Keratinocyte (primary cell): ENCODE measurements at regions not wholly inside any gene's neighbourhood (a gene's known extent, or its start where the extent isn't known, plus 50 kb on each side); places are given as distances from the start of the nearest gene placed in this dataset.

Experiments used
- DNase-seq: peaks from one replicate; pipeline ENCODE4 v3.0.0-alpha.2; 2011; ENCODE audit warnings: low read depth, missing footprints, low spot score
- FAIRE-seq: peaks from 2 replicates; lab custom pipeline; 2011; peaks lifted over from hg19 to GRCh38; lab: Jason Lieb, UNC
- H2AFZ ChIP-seq: 2 replicates; pipeline ENCODE4 v1.6.0; 2012; ENCODE audit warnings: low read length, control low read depth, inconsistent platforms; ENCODE audit not compliant: control insufficient read depth
- H3K27ac ChIP-seq: 2 replicates; pipeline ENCODE4 v1.5.1; 2011; ENCODE audit warnings: low read length; ENCODE audit not compliant: control insufficient read depth, insufficient read depth
- H3K27me3 ChIP-seq: 3 replicates; pipeline ENCODE4 v1.6.0; 2011; ENCODE audit warnings: low read length; ENCODE audit not compliant: control insufficient read depth, insufficient read depth; ENCODE audit errors: extremely low read depth
- H3K36me3 ChIP-seq, 2 experiments: 2 replicates in 1 of 2; 3 replicates in 1 of 2; pipeline ENCODE4 v1.5.1; 2011; ENCODE audit warnings: low read length in 2 of 2, mild to moderate bottlenecking in 1 of 2; ENCODE audit not compliant: control insufficient read depth in 2 of 2, insufficient read depth in 2 of 2; ENCODE audit errors: extremely low read depth in 1 of 2
- H3K4me1 ChIP-seq: 3 replicates; pipeline ENCODE4 v1.5.1; 2011; ENCODE audit warnings: low read length; ENCODE audit not compliant: control insufficient read depth, insufficient read depth; ENCODE audit errors: extremely low read depth
- H3K4me2 ChIP-seq: 3 replicates; pipeline ENCODE4 v1.6.0; 2011; ENCODE audit warnings: low read depth, low read length; ENCODE audit not compliant: control insufficient read depth, insufficient read depth; ENCODE audit errors: extremely low read depth
- H3K4me3 ChIP-seq, 3 experiments: fragments of 200-600 bp in 1 of 3; sonication (generic) in 1 of 3; 2 replicates in 2 of 3; 3 replicates in 1 of 3; pipeline ENCODE4 v1.5.1; 2011 to 2016; ENCODE audit warnings: low read length in 3 of 3, mild to moderate bottlenecking in 3 of 3, control low read depth in 2 of 3, inconsistent platforms in 1 of 3, low read depth in 1 of 3, mixed read lengths in 1 of 3, mixed run types in 1 of 3, moderate library complexity in 1 of 3; ENCODE audit not compliant: control insufficient read depth in 2 of 3, insufficient read depth in 2 of 3; ENCODE audit errors: extremely low read depth in 1 of 3
- H3K79me2 ChIP-seq: 2 replicates; pipeline ENCODE4 v1.6.0; 2012; ENCODE audit warnings: low read length; ENCODE audit not compliant: control insufficient read depth, insufficient read depth
- H3K9ac ChIP-seq: 3 replicates; pipeline ENCODE4 v1.6.0; 2011; ENCODE audit warnings: low read length; ENCODE audit not compliant: control insufficient read depth, insufficient read depth; ENCODE audit errors: extremely low read depth
- H3K9me1 ChIP-seq: 3 replicates; pipeline ENCODE4 v1.6.0; 2011; ENCODE audit warnings: low read length; ENCODE audit not compliant: control insufficient read depth, insufficient read depth; ENCODE audit errors: extremely low read depth
- H3K9me3 ChIP-seq: 2 replicates; pipeline ENCODE4 v1.5.1; 2012; ENCODE audit warnings: low read depth, low read length; ENCODE audit not compliant: control insufficient read depth
- H4K20me1 ChIP-seq: 3 replicates; pipeline ENCODE4 v1.6.0; 2011; ENCODE audit warnings: low read length; ENCODE audit not compliant: control insufficient read depth, insufficient read depth; ENCODE audit errors: extremely low read depth
- EZH2 ChIP-seq: IDR thresholded peaks from one replicate; pipeline ENCODE4 v1.6.1; 2012; ENCODE audit warnings: inconsistent platforms, mild to moderate bottlenecking, low read length, moderate library complexity
- dilution Hi-C: fragments of 300-500 bp; cut with MboI; formaldehyde crosslinking; loops from one replicate; pipeline ENCODE4 v1.7.0; 2020; ENCODE audit warnings: low sequenced_read_pairs; ENCODE audit not compliant: extremely low pct_ligation_motif_present
- TF ChIP-seq, protein P1 (sequence below), 3 experiments: IDR thresholded peaks in 1 of 3; conservative IDR thresholded peaks in 1 of 3; optimal IDR thresholded peaks in 1 of 3; 2 replicates in 2 of 3; 3 replicates in 1 of 3; pipeline versions ENCODE3 to v1.5.1; 2011; ENCODE audit warnings: low read length in 3 of 3, mild to moderate bottlenecking in 3 of 3, moderate library complexity in 2 of 3, control low read depth in 1 of 3, inconsistent platforms in 1 of 3; ENCODE audit not compliant: insufficient read depth in 2 of 3; ENCODE audit errors: extremely low read depth in 1 of 3

DNA sequence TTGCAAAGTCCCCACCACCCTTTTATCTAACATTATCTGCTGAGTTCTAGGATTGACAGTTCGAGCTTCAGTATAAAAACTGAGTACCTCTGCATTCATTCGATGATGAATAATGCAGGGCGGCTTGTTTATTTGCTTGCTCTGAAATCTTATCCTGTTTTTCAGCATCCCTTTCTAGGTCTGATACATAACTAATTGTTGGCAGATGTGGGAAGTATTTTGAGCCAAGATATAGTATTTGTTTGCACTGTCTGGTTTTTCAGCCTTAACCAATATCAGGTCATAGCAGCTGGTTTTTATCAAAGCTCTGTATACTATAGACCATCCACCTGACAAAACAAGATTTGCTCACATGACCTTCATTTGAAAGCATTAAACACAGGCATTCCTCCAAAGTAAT lies 161.4 kb downstream of the TFEC start:
- no peak overlapping the region for H3K4me3 ChIP-seq
- H3K9me1 ChIP-seq, result no peaks in the 10 kb centered on the region
- H3K27me3 ChIP-seq, result peaks cover 2% of the 10 kb centered on the region
- no peak for DNase-seq
- no peaks in the 10 kb centered on the region for H3K79me2 ChIP-seq
- H3K27ac ChIP-seq, result no peak overlapping the region
- H3K4me1 ChIP-seq, result no peaks in the 10 kb centered on the region
- no peak overlapping the region for H2AFZ ChIP-seq
- no peaks in the 10 kb centered on the region for H3K36me3 ChIP-seq
- H3K9ac ChIP-seq, result no peak overlapping the region
- no peaks in the 10 kb centered on the region for H4K20me1 ChIP-seq
- H3K4me2 ChIP-seq, result no peak overlapping the region
- TF ChIP-seq, protein P1, sequence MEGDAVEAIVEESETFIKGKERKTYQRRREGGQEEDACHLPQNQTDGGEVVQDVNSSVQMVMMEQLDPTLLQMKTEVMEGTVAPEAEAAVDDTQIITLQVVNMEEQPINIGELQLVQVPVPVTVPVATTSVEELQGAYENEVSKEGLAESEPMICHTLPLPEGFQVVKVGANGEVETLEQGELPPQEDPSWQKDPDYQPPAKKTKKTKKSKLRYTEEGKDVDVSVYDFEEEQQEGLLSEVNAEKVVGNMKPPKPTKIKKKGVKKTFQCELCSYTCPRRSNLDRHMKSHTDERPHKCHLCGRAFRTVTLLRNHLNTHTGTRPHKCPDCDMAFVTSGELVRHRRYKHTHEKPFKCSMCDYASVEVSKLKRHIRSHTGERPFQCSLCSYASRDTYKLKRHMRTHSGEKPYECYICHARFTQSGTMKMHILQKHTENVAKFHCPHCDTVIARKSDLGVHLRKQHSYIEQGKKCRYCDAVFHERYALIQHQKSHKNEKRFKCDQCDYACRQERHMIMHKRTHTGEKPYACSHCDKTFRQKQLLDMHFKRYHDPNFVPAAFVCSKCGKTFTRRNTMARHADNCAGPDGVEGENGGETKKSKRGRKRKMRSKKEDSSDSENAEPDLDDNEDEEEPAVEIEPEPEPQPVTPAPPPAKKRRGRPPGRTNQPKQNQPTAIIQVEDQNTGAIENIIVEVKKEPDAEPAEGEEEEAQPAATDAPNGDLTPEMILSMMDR (optimal IDR thresholded peaks at IDR 0.05 in 1 of 3, IDR thresholded peaks at IDR 0.05 in 1 of 3, conservative IDR thresholded peaks at IDR 0.05 in 1 of 3; ENCODE audit: extremely low read depth in 1 of 3, insufficient read depth in 2 of 3, low read length in 3 of 3), result no peak
- no peak for TF ChIP-seq EZH2
- FAIRE-seq, result no peak
- dilution Hi-C loops, result no loop called here
- no peaks in the 10 kb centered on the region for H3K9me3 ChIP-seq

DNA sequence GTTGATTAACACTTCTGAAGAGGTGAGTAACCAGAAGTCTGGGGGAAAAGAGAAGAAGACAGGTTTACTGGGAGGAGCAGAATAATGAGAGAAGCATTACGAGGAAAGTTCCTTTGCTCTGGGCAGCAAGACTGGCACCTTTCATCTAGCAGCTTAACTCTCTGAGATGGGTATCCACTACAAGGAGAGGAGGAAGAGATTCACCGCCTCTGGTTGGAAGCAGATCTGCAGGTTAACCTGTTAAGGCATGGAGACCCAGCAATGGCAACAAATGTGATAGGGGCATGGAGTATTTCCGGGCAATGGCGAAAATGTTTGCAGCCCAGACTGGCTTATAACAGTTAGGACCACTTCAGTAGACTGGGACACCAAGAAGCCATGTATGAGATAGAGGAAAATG lies 162.2 kb downstream of the TFEC start:
- H3K79me2 ChIP-seq, result no peaks in the 10 kb centered on the region
- no peak overlapping the region for H3K27ac ChIP-seq
- DNase-seq (no peak), FAIRE-seq (no peak)
- no peaks in the 10 kb centered on the region for H3K36me3 ChIP-seq
- no peak for TF ChIP-seq EZH2
- TF ChIP-seq, protein P1 (optimal IDR thresholded peaks at IDR 0.05 in 1 of 3, IDR thresholded peaks at IDR 0.05 in 1 of 3, conservative IDR thresholded peaks at IDR 0.05 in 1 of 3; ENCODE audit: extremely low read depth in 1 of 3, insufficient read depth in 2 of 3, low read length in 3 of 3), result no peak
- H3K9ac ChIP-seq, result no peak overlapping the region
- H4K20me1 ChIP-seq, result no peaks in the 10 kb centered on the region
- peaks cover 6% of the 10 kb centered on the region for H3K27me3 ChIP-seq
- no peaks in the 10 kb centered on the region for H3K4me1 ChIP-seq
- H3K4me2 ChIP-seq, result no peak overlapping the region
- H3K9me3 ChIP-seq, result no peaks in the 10 kb centered on the region
- no peaks in the 10 kb centered on the region for H3K9me1 ChIP-seq
- H3K4me3 ChIP-seq, result no peak overlapping the region
- dilution Hi-C loops, result no loop called here
- H2AFZ ChIP-seq, result no peak overlapping the region
